ENCODE measurements at regions not wholly inside any gene's neighbourhood (a gene's known extent, or its start where the extent isn't known, plus 50 kb on each side); places are given as distances from the start of the nearest gene placed in this dataset.

GRCh38 chr6:126926926-126927325 lies 191.5 kb upstream of the RSPO3 start:
- no peak for DNase-seq (ENCODE audit: low spot score in 2 of 2)
- intact Hi-C loops (cut with DNase I; ENCODE audit: low total_unique reads): no loop called here
- Histone ChIP-seq H3K4me3 (no peak overlapping the region), H3K4me1 (no peaks in the 10 kb centered on the region), H3K9me3 (no peaks in the 10 kb centered on the region), H3K27ac (no peak overlapping the region), H3K36me3 (no peaks in the 10 kb centered on the region), H3K27me3 (no peaks in the 10 kb centered on the region)
- TF ChIP-seq POLR2AphosphoS5 (IDR thresholded peaks at IDR 0.05): no peak
- TF ChIP-seq CTCF (IDR thresholded peaks at IDR 0.05): no peak
- no peak for TF ChIP-seq POLR2A (IDR thresholded peaks at IDR 0.05)

- intact Hi-C loops (cut with DNase I; ENCODE audit: low total_unique reads): no loop called here
- H3K27me3 ChIP-seq: no peaks in the 10 kb centered on the region
- H3K4me1 ChIP-seq: no peaks in the 10 kb centered on the region
- no peaks in the 10 kb centered on the region for H3K9me3 ChIP-seq
- no peak overlapping the region for H3K27ac ChIP-seq
- TF ChIP-seq POLR2A (IDR thresholded peaks at IDR 0.05) (no peak), CTCF (IDR thresholded peaks at IDR 0.05) (no peak), POLR2AphosphoS5 (IDR thresholded peaks at IDR 0.05) (no peak)
- DNase-seq (ENCODE audit: low spot score in 2 of 2): no peak
- no peaks in the 10 kb centered on the region for H3K36me3 ChIP-seq
- H3K4me3 ChIP-seq: no peak overlapping the region
Observed at GRCh38 chr6:126927841-126928240, 190.6 kb upstream of the RSPO3 start.

GRCh38 chr6:126937426-126937825 lies 181.0 kb upstream of the RSPO3 start:
- Histone ChIP-seq H3K27ac (no peak overlapping the region), H3K27me3 (no peaks in the 10 kb centered on the region), H3K4me1 (no peaks in the 10 kb centered on the region), H3K36me3 (no peaks in the 10 kb centered on the region), H3K4me3 (no peak overlapping the region), H3K9me3 (no peaks in the 10 kb centered on the region)
- intact Hi-C loops (cut with DNase I; ENCODE audit: low total_unique reads): no loop called here
- no peak for DNase-seq (ENCODE audit: low spot score in 2 of 2)
- no peak for TF ChIP-seq CTCF (IDR thresholded peaks at IDR 0.05)
- no peak for TF ChIP-seq POLR2A (IDR thresholded peaks at IDR 0.05)
- no peak for TF ChIP-seq POLR2AphosphoS5 (IDR thresholded peaks at IDR 0.05)

- intact Hi-C loops (cut with DNase I; ENCODE audit: low total_unique reads): no loop called here
- TF ChIP-seq CTCF (IDR thresholded peaks at IDR 0.05) (no peak), POLR2AphosphoS5 (IDR thresholded peaks at IDR 0.05) (no peak), POLR2A (IDR thresholded peaks at IDR 0.05) (no peak)
- Histone ChIP-seq H3K4me1 (no peaks in the 10 kb centered on the region), H3K9me3 (no peaks in the 10 kb centered on the region), H3K4me3 (no peak overlapping the region), H3K27me3 (no peaks in the 10 kb centered on the region), H3K27ac (no peak overlapping the region), H3K36me3 (no peaks in the 10 kb centered on the region)
- DNase-seq (ENCODE audit: low spot score in 2 of 2): no peak
Observed at GRCh38 chr6:126939784-126940183, 178.7 kb upstream of the RSPO3 start.

- Histone ChIP-seq H3K4me1 (no peaks in the 10 kb centered on the region), H3K27ac (no peak overlapping the region), H3K27me3 (no peaks in the 10 kb centered on the region), H3K36me3 (no peaks in the 10 kb centered on the region), H3K4me3 (no peak overlapping the region), H3K9me3 (no peaks in the 10 kb centered on the region)
- intact Hi-C loops (cut with DNase I; ENCODE audit: low total_unique reads): no loop called here
- no peak for TF ChIP-seq POLR2A (IDR thresholded peaks at IDR 0.05)
- no peak for TF ChIP-seq POLR2AphosphoS5 (IDR thresholded peaks at IDR 0.05)
- TF ChIP-seq CTCF (IDR thresholded peaks at IDR 0.05): no peak
- DNase-seq (ENCODE audit: low spot score in 2 of 2): no peak
Observed at GRCh38 chr6:126941751-126942150, 176.7 kb upstream of the RSPO3 start.
